Nucleus accumbens (tissue), 56 donors: ENCODE measurements at regions not wholly inside any gene's neighbourhood (a gene's known extent, or its start where the extent isn't known, plus 50 kb on each side); places are given as distances from the start of the nearest gene placed in this dataset.
A peak's percentile ranks its signal among the peaks of the same experiment; 100 is the strongest.

Source experiments
- DNase-seq, 56 donors: peaks; one replicate each; lab custom pipeline; 2025; lab: John Stamatoyannopoulos, UW

DNA sequence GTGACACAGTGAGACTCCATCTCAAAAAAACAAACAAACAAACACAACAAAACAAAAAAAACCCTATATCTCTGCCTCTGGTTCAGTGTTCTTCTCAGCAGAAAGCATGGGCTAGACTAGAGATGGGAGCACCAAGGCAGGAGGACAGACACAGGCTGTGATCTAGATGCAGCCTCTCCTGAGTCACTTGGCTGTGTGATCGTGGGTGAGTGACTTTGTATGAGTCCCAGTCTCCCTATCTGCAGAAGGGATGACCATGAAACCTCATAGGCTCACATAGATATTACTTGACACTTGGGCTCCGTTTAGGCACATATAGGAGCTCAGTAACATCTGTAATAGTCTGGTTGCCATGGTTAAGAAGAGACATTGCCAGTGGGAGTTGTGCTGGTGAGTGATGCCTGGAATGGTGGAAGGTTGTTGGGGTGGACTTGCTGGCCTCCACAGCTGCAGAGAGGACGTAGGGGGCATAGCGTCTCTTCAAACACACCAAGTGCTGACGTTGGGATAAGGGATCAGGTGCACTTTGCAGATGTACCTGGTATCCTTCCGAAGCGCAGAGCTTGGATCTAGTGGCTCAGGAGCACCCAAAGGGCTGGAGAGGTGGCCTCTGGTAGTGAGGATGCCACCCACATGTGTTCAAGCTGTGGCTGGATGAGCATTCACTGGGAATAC lies 318.9 kb upstream of the HS6ST1 start:
- no peak for DNase-seq

DNA sequence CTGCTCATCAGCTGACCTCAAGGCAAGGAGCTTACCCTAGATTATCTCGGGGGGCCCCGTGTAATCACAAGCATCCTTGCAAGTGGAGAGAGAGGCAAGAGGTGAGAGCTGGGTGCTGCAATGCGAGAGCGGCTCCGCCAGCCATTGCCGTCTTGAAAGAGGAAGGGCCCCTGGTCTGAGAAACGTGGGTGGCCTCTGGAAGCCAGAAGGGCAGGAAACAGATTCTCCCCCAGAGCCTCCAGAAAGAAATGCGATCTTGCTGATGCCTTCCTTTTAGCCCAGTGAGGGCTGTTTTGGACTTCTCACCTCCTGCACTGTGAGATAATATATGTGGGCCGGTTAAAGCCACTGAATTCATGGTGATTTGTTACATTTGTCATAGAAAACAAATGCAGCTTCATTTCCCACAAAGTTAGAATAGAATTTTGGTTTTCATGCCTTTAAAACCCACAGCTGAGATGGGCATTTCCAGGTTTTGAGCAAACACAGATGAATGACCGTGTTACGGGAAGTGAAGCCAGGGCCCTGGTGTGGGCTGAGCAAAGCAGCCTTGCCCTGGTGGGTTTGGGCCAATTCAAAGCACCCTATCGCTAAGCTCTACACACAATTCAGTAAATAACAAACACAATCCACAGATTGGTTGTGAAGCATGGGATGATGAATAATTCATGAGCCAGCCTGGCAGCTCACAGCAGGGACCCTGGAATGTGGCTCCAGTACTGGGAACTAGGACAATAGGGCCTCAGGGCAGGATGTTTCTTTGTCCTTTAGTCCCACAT lies 319.9 kb upstream of the HS6ST1 start:
- peak in 36 of 56 donors; percentile 10 to 75 (median 34) for DNase-seq

DNA sequence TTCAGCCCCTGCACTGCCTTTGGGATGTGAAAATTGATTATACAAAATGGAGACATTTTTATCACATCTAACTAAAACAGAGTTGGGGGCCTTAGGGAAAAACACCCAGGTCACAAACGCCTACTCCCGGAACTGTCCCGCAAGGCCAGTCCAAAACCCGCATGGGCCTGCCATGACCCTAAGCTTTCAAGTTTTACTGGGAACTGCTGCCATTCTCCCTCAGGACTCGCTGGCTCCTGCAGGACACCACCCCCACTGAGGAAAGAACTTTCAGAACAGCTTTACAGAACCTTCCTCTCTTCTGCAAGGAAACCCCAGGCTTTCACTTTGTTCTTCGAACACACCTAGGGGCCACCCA lies 320.4 kb upstream of the HS6ST1 start:
- DNase-seq = peak in 2 of 56 donors; percentile 10 to 46

DNA sequence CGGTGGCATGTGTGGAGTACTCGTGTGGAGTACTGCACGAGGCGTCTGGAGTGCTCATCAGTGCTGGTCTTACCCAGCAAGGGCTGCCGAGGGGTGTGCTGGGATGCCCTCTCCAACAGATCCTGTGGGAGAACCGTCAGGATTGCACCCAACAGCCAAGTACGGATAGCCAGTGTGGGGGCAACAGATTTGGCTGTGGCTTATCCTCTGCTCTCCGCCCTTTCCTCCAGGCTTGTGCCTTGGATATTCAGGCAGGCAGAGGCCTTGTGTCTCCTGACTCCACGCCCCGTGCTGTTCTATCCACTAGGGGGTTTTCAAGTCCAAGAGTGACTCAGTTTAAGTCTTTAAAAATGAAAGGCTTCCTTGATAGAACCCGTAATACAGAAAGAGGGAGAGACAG lies 321.0 kb upstream of the HS6ST1 start:
- DNase-seq = no peak

DNA sequence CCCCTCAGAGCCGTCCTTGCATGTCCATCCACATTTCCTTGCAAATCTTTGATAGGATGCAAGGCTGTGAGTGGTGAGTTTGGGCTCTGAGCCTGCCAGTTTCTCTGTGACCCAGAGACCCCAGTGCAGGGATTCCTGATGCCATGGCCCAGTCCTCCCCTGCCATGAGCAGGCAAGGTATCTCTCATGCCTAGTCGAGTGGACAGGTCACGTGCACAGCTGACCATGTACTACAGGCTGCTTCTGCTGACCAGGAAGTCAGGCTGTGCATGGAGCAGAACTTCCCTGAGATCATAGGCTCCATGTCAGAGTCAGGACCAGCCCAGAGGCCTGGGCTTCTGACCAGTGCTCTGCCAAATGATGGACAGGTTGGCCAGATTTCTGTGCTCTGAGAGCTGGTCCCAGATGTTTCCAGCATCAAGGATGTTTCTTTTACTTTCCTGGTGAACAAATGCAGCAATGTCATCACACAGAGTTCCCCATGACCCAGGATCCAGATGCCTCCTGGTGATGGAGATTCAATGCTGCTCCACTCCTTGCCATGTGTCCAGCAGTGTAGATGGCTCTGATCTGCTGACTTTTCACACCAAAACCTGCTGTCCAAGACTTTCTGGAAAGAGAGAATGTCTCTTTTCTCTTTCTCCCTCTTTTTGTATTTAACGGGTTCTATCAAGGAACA lies 321.6 kb upstream of the HS6ST1 start:
- DNase-seq = no peak

DNA sequence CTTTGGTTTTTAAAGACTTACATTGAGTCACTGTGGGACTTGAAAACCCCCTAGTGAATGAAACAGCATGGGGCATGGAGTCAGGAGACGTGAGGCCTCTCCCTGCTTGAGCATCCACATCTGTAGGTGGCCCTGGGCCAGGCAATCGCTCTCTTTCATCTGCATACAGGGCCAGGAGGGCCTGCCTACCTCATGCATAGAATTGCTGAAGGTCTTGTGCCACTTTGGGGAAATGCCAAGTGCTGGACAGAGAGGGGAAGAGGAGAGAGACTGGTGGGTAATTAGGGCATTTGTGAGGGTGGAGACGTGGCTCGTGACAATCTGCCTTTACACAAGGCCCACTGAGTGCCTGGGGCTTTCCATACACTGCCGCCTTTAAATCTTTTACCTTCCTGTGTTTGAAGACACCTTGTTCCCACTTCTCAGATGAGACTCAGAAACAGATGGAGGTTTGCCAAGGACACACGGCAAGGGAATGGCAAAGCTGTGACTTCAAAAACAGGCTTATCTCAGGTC lies 322.2 kb upstream of the HS6ST1 start:
- no peak for DNase-seq

DNA sequence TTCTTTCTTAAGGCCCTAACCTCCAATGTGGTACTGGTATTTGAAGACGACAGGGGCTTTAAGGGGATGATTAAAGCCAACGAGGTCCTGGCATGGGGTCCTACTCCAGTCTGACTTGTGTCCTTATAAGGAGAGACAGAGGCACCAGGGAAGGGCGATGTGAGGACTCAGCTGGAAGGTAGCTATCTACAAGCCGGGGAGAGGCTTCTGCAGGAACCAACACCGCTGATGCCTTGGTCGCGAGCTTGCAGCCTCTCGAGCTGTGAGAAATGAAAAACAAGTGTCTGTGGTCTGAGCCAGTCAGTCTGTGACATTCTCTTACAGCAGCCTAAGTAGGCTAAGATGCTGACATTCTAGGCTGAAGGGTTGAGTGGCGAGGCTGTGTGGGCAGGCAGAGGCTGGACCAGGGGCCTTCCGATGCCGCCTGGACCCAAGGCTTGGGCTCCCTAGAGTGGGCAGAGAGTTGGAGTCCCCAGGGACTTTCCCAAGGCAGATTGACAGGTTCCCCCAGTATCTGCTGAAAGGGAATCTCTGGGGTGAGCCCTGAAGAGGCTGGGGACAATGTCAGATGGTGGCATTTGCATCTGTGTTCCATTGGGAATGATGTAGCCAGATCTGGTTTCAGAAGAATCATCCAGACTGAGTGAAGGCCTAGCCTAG lies 322.9 kb upstream of the HS6ST1 start:
- no peak for DNase-seq

DNA sequence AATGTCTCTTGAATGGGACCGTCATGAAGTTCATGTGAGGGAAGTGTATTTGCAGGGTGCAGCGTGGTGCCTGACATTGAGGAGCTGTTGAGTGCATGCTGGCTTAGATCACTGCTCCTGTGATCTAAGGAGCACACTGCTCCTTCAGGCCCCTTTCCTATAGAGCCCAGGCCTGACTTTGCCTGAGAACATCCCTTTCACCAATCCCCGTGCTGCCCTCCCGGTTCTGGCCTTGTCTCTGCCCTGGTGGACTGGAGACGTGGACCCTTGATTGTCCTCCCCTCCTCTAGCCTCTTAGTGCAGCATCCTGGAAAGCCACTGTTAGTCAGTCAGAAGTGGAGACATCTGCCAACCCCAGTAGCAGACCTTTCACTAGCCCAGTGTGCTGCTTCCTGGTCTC lies 323.6 kb upstream of the HS6ST1 start:
- DNase-seq = no peak

DNA sequence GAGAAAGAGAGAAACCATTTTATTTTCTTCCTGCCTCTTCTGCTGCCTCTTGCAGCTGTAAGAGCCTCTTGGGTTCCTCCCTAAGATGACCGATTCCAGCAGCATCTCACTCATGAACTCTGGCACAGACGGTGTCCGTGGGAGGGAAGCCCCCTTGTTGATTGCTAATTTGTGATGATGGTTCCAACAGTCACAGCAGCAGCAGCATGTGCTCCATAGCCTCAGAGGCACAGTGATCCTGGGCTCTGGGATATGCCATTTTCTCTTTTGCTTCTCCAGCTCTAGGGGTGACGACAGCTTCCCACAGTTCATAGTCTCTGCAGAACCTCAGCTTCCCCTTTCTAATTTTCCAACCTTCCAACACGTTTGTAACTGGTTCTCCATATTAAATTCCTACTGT lies 324.2 kb upstream of the HS6ST1 start:
- DNase-seq = no peak

DNA sequence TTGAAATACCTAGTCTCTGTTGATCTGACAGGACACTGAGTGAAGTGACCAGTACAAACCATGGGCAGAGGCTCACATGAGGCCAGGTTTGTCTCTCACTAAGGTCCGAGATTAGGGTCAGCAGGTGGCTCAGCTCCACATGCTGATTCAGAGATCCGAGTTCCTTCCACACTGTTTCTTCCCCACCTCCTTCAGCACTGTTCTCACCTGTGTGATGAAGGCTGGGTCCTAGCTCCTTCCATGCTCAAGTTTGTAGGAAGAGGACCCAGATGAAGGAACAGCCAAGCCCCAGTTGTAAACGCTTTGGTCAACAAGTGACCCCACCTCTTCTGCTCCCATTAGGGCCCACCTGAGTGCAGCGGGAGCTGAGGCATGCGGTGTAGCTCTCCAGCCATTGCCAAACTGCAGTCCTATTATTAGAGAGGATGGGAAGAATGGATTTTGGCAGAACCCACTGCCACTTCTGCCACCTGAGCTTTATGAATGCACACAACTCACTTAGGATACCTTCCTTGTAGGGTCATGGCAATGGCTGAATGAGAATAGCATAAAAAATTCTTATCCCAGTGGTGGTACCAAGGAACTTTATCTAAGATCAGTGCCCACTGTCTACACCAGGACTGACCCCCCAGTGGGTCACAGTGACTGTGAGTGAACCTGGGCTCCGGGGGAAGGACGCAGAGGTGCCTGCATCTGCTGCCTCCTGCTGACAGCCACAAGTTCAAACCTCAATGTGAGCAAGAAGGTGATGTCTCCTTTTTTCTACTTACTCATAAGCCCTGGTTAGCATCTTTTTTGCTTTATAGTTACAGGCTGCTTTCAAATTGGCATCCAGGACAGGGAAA lies 324.8 kb upstream of the HS6ST1 start:
- DNase-seq = no peak

DNA sequence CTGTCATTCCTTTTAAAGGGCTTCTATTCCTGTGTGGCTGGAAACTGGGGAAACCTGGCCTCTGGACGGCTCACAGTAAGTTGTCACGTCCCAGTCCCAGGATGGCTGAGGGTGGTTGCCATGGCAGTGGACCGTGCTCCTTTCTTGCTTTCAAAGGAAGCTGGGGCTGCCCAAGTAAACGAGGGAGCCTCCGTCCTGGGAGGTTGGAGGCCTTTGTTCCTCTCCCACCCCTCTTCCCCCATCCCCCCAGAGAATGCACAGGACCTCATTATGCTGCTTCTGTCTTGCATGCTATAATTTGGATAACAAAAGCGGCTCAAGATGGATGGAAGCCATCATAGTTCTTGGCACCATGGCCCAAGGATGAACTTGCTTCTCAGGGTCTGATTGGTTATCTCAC lies 325.5 kb upstream of the HS6ST1 start:
- no peak for DNase-seq

DNA sequence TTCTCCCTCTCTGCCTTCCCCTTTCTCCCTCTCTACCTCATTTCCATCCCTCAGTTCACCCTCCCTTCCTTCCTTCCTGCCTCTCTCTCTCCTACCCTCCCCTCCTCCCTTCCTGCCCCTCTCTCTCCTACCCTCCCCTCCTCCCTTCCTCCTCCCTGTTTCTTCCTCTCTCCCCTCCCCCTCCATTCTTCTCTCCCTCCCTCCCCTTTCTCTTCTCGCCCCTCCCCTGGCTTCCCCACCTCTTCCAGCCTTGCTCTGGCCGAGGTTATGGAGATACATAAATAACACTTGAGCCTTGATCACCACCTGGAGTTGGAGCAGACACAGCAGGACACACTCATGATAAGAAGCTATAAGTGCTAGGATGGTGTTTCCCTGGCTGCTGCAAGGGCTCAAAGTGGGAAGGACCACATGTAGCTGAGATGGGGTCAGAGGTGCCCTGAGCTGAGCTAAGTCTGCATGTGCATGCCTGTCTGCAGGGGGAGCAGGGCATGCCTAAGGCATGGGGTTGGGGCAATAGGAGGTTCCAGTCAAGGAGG lies 326.1 kb upstream of the HS6ST1 start:
- no peak for DNase-seq

DNA sequence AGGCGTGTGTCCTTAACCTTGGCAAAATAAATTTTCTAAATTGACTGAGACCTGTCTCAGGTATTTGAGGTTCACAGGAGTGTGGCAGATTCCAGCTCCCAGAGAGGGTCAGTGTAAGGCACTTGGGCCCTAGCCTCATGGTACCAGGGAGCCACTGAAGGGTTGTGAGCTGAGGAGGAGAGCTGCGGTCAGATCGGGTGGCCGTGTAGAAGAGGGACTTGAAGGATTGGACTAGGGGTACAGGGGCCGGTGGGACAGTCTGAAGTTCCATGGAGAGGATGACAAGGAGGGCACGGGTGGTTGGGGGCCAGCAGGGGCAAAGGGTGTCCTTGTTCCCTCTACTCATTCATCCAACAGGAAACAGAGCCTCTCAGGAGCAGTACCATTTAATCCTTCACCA lies 327.0 kb upstream of the HS6ST1 start:
- DNase-seq = no peak

DNA sequence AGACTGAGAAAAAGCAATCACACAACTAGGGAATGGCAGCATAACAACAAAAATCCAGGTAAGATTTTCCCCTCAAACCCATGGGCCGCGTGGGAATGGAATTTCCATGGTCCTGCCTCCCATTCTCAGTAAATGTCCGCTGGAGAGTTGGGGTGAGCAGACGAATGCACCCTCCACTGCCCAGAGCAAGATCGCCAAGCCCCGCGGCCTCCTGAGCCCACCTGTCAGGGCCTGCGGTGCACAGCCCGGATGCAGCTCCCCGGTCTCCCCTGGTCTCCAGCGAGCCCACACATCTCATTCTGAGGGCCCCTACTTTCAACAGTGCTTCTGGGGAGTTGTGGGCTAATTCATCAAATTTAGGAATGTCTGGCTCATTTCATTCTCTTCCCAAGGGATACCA lies 327.4 kb upstream of the HS6ST1 start:
- no peak for DNase-seq

DNA sequence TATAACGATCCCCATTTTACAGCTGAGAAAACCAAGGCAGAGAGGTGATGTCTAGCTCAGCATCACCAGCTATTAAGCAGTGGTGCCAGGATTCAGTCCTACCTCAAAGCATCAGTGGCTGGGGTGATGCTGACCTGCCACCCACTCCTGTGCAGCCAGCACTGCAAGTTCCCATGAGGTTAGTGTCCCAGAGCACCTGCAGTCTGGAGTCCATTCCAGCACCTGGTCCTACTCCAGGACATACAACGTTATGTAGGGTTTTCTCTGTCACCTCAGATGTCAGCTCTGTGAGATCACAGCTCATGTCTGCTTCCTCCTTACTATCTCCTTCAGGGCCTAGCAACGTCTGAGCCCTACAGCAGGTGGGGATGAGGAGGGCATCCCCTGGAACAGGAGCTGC lies 328.0 kb upstream of the HS6ST1 start:
- DNase-seq = no peak

DNA sequence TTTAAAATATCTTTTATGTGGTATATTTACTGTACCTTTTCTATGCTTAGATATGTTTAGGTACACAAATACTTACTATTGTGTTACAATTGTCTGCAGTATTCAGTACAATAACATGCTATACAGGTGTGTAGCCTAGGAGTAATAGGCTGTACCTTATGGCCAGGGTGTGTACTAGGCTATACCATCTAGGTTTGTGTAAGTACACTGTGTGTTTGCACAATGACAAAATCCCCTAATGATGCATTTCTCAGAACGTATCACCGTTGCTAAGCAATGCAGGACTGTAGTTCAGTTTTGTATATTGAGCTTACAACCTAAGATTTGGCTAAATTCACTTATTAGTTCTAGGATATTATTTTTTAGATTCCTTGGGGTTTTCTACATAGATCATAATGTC lies 332.3 kb upstream of the HS6ST1 start:
- DNase-seq = no peak

DNA sequence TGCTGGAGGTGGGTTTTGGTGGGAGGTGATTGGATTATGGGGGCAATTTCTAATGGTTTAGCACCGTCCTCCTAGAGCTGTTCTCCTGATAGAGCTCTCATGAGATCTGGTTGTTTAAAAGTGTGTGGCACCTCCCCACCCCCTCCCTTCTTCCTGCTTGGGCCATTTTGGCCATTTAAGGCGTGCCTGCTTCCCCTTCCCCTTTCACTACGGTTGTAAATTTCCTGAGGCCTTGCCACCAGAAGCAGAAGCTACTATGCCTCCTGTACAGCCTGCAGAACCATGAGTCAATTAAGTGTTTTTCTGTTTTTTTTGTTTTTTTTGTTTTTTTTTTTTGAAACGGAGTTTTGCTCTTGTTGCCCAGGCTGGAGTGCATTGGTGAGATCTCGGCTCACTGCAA lies 335.7 kb upstream of the HS6ST1 start:
- peak in 2 of 56 donors; percentile 13 to 25 for DNase-seq

DNA sequence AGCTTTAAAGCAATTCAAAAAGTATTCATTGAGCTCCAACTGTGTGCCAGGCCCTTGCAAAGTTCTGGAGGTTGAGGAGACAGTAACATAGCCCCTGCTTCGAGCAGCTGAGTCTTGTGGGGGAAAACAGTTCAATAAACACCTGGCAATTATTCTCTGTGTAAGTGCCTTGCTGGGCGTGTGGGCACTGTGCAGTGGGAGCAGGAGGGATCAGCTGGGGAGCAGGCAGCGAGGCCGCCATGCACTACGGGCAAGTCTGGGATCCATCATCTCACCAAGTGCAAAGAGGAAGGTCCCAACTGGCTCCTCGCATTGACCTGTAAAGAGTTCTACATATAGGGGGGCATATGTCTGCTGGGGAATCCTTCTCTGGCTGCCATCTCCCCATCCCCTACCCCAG lies 342.2 kb upstream of the HS6ST1 start:
- no peak for DNase-seq

DNA sequence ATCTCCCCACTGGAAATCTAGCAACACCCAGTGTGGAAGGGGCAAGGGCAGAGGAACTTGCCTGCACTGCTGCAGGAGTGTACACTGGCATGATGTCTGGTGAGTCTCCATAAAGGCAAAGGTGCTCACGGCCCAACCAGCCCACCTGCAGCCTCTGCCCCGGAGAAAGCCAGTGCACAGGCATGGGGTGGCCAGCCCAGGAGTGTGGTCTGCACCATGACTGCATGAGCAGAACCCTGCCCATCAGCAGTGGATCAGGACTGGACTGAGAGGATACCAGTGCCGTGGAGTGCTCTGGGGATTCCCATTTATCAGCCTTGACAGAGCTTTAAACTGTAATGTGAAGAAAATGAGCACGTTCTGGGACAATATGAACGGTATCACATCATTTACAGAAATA lies 342.6 kb upstream of the HS6ST1 start:
- DNase-seq = no peak

DNA sequence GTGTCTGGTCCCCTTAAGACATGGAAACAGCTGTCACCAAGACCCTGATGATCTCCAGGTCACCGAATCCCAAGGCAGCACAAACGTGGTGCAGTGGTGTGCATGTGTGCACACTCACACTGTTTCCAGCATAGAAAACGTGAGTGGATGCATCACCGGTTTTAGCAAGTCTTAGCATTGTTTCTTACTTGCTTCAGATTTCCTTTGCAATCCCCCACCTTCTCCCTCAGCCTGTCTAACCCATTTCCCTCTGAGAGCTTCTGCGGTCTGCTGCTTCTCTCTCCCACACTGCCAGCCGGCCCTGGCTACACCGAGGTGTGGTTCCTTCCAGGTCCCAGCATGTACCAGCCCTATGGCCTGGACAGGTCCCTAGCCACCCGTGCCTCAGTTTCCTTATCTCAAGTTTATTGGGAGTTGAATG lies 343.4 kb upstream of the HS6ST1 start:
- no peak for DNase-seq
